WERI-Rb-1 (cell line): ENCODE measurements at regions not wholly inside any gene's neighbourhood (a gene's known extent, or its start where the extent isn't known, plus 50 kb on each side); places are given as distances from the start of the nearest gene placed in this dataset.

Experiments
- DNase-seq: peaks from one replicate; pipeline ENCODE4 v3.0.0-alpha.2; 2020
- H3K27ac ChIP-seq: fragments of 250-450 bp; sonication (Bioruptor Pico); 2 replicates; pipeline ENCODE4 v1.5.1; 2020; ENCODE audit warnings: mild to moderate bottlenecking, moderate library complexity
- H3K27me3 ChIP-seq: fragments of 250-450 bp; sonication (Bioruptor Pico); 2 replicates; pipeline ENCODE4 v1.5.1; 2021; ENCODE audit warnings: mild to moderate bottlenecking, low read depth, moderate library complexity; ENCODE audit not compliant: insufficient read depth, severe bottlenecking
- H3K36me3 ChIP-seq: fragments of 250-450 bp; sonication (Bioruptor Pico); 2 replicates; pipeline ENCODE4 v1.5.1; 2020; ENCODE audit warnings: mild to moderate bottlenecking, moderate library complexity
- H3K4me3 ChIP-seq: 2 replicates; pipeline ENCODE4 v1.5.1; 2011; ENCODE audit warnings: low read depth, mild to moderate bottlenecking, control low read depth, low read length
- H3K9me3 ChIP-seq: fragments of 250-450 bp; sonication (Bioruptor Pico); 2 replicates; pipeline ENCODE4 v1.5.1; 2021; ENCODE audit warnings: mild to moderate bottlenecking, moderate library complexity; ENCODE audit not compliant: severe bottlenecking
- TF ChIP-seq, protein P1 (sequence below): IDR thresholded peaks from 2 replicates; pipeline ENCODE4 v1.5.1; 2011; ENCODE audit warnings: low read depth, mild to moderate bottlenecking, control low read depth, inconsistent platforms, low read length

DNA sequence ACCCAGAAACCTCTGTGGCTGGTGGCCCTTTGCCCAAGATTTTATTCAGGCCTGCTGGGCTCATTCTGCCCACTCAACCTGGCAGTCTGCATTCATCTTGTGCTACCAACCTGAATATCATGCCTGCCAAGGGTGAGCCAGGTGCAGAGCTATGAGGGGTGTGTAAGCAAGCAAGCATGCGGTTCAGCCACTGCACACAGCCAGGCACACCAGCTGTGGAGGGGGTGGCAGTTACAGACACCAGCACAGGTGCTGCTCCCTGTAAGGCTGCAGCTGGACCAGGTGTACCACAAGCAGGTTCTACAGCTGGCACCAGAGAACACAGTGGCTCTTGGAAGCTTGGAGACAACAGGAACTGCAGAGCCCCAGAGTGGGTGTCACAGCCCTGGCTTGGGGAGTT, 633.2 kb downstream of the FBXO15 start:
- H3K27me3 ChIP-seq, result no peaks in the 10 kb centered on the region
- DNase-seq, result no peak
- H3K27ac ChIP-seq, result no peak overlapping the region
- H3K4me3 ChIP-seq, result no peak overlapping the region
- H3K9me3 ChIP-seq, result no peaks in the 10 kb centered on the region
- H3K36me3 ChIP-seq, result no peaks in the 10 kb centered on the region
- TF ChIP-seq, protein P1, sequence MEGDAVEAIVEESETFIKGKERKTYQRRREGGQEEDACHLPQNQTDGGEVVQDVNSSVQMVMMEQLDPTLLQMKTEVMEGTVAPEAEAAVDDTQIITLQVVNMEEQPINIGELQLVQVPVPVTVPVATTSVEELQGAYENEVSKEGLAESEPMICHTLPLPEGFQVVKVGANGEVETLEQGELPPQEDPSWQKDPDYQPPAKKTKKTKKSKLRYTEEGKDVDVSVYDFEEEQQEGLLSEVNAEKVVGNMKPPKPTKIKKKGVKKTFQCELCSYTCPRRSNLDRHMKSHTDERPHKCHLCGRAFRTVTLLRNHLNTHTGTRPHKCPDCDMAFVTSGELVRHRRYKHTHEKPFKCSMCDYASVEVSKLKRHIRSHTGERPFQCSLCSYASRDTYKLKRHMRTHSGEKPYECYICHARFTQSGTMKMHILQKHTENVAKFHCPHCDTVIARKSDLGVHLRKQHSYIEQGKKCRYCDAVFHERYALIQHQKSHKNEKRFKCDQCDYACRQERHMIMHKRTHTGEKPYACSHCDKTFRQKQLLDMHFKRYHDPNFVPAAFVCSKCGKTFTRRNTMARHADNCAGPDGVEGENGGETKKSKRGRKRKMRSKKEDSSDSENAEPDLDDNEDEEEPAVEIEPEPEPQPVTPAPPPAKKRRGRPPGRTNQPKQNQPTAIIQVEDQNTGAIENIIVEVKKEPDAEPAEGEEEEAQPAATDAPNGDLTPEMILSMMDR, result no peak

DNA sequence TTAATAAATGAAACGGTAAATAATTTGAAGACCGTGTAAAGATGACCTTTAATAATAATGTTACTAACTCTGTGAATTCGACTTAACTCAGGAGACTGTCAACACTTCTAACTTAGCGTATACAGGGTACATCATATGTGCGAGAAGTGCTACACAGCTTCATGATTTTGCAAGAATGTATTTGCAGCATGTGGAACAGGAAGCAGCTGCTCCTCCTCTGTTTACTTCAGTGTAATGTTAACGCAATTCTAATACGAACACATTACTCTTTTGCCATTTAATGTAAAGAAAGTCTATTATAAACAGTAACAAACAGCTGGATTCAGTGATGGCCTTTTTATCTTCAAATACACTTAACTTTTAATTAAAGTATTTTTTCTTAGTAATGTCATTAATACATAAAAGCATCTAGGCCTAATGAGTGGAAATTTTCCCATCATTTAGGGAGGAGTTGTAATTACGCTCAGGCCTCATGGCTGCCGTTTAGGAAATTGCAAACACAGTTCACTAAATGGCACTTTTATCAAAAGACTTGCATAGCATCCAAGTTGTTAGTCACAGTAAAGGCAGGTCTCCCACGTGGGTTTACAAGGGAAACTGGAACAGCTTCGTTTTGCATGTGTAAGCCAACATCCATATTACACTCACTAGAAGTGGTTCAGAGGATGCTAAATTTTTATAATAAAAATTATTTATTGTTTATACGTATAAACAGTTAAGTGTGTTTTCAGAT, 635.7 kb downstream of the FBXO15 start:
- no peak for DNase-seq

DNA sequence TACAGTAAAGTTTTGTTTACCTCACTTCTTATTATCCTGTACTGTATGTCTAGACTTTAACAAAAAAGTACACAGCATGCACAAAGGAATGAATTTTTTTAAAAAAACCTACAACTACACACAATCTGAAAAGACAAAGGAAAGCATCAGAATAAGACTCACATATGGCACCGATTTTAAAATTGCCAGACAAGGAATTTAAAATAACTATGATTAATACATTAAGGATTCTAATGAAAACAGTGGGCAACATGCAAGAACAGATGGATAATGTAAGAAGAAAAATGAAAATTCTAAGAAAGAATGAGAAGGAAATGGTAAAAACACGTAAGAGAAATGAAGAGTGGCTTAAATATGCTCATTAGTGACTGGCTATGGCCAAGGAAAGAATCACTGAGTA, 638.2 kb downstream of the FBXO15 start:
- Histone ChIP-seq H3K27ac (no peak overlapping the region), H3K27me3 (no peaks in the 10 kb centered on the region), H3K4me3 (no peak overlapping the region), H3K36me3 (no peaks in the 10 kb centered on the region), H3K9me3 (no peaks in the 10 kb centered on the region)
- no peak for DNase-seq
- TF ChIP-seq, protein P1, result no peak

More for the DNA sequence above, 635.7 kb downstream of the FBXO15 start:
- Histone ChIP-seq H3K4me3 (no peak overlapping the region), H3K9me3 (no peaks in the 10 kb centered on the region), H3K27me3 (no peaks in the 10 kb centered on the region), H3K27ac (no peak overlapping the region), H3K36me3 (no peaks in the 10 kb centered on the region)
- TF ChIP-seq, protein P1, result no peak

DNA sequence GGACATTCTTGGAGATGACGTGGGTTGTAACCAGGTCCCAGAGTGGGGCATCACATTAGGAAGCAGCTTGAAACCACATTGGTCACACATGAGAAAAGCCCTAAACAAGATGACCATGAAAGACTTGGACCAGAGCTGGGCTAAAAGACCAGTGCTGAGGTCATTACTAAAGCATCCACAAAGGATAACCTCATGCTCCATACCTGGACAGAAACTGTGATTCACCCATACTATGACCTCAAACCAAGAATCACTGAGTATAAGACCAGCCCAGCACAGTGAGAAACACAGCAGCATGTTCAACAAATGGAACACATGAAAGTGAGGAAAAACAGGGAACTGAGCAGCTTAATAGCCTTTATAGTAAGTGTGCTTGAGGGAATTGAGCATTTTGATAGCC, 635.5 kb upstream of the NETO1 start:
- no peaks in the 10 kb centered on the region for H3K9me3 ChIP-seq
- DNase-seq, result no peak
- no peak overlapping the region for H3K4me3 ChIP-seq
- TF ChIP-seq, protein P1, result no peak
- no peak overlapping the region for H3K27ac ChIP-seq
- H3K36me3 ChIP-seq, result no peaks in the 10 kb centered on the region
- H3K27me3 ChIP-seq, result no peaks in the 10 kb centered on the region

DNA sequence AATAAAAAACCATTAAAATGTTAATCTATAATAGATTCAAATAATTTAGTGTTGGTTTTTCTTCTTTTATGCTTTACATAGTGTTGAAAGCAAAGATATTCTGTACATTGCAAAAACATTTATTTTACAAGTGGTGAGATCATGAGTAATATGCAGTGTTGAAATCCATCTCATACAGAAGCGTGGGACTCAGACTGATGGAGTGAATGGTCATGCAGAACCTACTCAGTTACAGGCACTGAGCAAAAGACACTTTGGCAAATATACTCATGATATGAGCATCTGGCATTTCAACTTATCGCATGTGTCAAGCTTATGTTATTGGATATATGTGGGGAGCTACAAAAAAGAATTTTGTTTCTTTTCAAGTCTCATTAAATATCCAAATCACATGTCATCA, 620.2 kb upstream of the NETO1 start:
- Histone ChIP-seq H3K9me3 (no peaks in the 10 kb centered on the region), H3K27ac (no peak overlapping the region), H3K36me3 (no peaks in the 10 kb centered on the region), H3K4me3 (no peak overlapping the region), H3K27me3 (no peaks in the 10 kb centered on the region)
- TF ChIP-seq, protein P1, result no peak
- DNase-seq, result no peak

DNA sequence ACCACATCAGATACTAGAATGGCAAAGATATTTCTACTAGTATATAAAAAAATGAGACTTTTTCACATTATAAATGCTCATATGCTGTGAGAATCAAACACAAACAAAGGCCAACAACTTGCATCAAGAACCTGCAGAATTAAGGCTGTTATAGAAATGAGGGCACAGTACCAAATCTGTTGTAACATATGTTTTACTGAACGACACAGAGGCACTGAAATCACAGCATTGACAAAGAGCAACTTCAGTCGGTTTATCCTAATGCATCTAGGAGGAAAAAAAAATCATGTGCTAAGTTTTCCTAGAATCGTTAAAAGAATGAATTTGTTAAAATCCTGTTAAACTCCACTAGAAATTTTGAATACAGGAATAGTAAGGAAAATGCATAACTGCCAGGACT, 617.4 kb upstream of the NETO1 start:
- DNase-seq, result no peak
- no peaks in the 10 kb centered on the region for H3K36me3 ChIP-seq
- TF ChIP-seq, protein P1, result no peak
- no peak overlapping the region for H3K4me3 ChIP-seq
- no peaks in the 10 kb centered on the region for H3K9me3 ChIP-seq
- no peaks in the 10 kb centered on the region for H3K27me3 ChIP-seq
- no peak overlapping the region for H3K27ac ChIP-seq
